ENCODE measurements at regions not wholly inside any gene's neighbourhood (a gene's known extent, or its start where the extent isn't known, plus 50 kb on each side); places are given as distances from the start of the nearest gene placed in this dataset.

DNA sequence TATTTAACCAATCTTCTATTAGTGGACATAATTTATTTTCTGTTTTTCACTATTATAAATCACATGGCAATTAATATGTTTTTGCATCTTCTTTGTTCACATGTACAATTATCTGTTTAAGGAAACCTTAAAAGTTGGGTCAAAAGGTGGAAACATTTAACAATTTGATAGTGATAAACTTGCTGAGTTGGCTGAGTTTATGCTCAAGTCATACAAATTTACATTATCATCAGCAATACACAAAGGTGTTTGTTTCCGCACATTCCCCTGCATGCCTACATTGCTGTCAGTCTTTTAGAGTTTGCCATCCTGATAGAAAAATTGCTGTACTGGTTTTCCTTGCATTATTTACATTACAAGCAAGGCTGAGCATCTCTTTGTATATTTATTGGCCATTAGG is 139.5 kb downstream of the KCNRG start:
- no peaks in the 10 kb centered on the region for H3K36me3 ChIP-seq (ENCODE audit: insufficient read depth, low read length)
- H2AFZ ChIP-seq (ENCODE audit: low read length), result no peak overlapping the region
- H3K79me2 ChIP-seq (ENCODE audit: insufficient read depth, low read length), result no peaks in the 10 kb centered on the region
- no peaks in the 10 kb centered on the region for H3K9me3 ChIP-seq (ENCODE audit: low read length)
- TF ChIP-seq, protein P1, sequence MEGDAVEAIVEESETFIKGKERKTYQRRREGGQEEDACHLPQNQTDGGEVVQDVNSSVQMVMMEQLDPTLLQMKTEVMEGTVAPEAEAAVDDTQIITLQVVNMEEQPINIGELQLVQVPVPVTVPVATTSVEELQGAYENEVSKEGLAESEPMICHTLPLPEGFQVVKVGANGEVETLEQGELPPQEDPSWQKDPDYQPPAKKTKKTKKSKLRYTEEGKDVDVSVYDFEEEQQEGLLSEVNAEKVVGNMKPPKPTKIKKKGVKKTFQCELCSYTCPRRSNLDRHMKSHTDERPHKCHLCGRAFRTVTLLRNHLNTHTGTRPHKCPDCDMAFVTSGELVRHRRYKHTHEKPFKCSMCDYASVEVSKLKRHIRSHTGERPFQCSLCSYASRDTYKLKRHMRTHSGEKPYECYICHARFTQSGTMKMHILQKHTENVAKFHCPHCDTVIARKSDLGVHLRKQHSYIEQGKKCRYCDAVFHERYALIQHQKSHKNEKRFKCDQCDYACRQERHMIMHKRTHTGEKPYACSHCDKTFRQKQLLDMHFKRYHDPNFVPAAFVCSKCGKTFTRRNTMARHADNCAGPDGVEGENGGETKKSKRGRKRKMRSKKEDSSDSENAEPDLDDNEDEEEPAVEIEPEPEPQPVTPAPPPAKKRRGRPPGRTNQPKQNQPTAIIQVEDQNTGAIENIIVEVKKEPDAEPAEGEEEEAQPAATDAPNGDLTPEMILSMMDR (IDR thresholded peaks at IDR 0.05; ENCODE audit: low read length), result no peak
- TF ChIP-seq EZH2 (IDR thresholded peaks at IDR 0.05; ENCODE audit: borderline replicate concordance, low read length), result no peak
- no peaks in the 10 kb centered on the region; the same call in 1 of the 2 replicates for H3F3A ChIP-seq (ENCODE audit: insufficient read depth, low read length)
- H3K27me3 ChIP-seq (ENCODE audit: insufficient read depth, low read length), result no peaks in the 10 kb centered on the region
- H3K4me3 ChIP-seq (ENCODE audit: low read depth, low read length, poor library complexity, severe bottlenecking), result no peak overlapping the region
- H3K9me2 ChIP-seq (ENCODE audit: low read depth, low read length), result no peaks in the 10 kb centered on the region
- H3K4me2 ChIP-seq (ENCODE audit: low read length), result no peak overlapping the region
- H3K4me1 ChIP-seq (ENCODE audit: insufficient read depth, low read length, severe bottlenecking), result peaks cover 45% of the 10 kb centered on the region
- no peak overlapping the region for H3K27ac ChIP-seq (ENCODE audit: low read depth, low read length, poor library complexity, severe bottlenecking)
- H4K20me1 ChIP-seq (ENCODE audit: insufficient read depth, low read length), result no peaks in the 10 kb centered on the region
- no peak overlapping the region for H3K9ac ChIP-seq (ENCODE audit: low read length)

DNA sequence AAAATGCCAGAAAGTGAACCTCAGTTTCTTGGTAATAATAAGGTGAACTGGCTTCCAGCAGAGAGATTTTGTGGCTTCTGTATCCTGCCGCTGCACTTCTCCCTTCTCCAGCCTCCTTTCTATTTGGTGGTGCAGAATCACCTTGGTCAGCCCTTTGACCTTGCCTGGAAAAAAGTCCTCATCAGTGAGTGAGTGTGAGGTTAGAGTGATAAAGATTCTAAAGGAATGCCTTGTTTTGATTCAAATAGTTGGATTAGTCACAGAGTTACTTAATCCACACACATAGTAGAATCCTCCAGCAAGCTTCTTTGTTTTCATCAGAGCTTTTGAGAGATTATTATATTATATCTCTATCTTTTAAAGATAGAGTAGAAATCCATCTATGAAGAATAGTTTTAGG is 140.9 kb downstream of the KCNRG start:
- Histone ChIP-seq H2AFZ (ENCODE audit: low read length) (no peak overlapping the region), H4K20me1 (ENCODE audit: insufficient read depth, low read length) (no peaks in the 10 kb centered on the region), H3K36me3 (ENCODE audit: insufficient read depth, low read length) (no peaks in the 10 kb centered on the region), H3K4me3 (ENCODE audit: low read depth, low read length, poor library complexity, severe bottlenecking) (no peak overlapping the region), H3K79me2 (ENCODE audit: insufficient read depth, low read length) (no peaks in the 10 kb centered on the region), H3K4me2 (ENCODE audit: low read length) (no peak overlapping the region), H3K27ac (ENCODE audit: low read depth, low read length, poor library complexity, severe bottlenecking) (no peak overlapping the region), H3K9me3 (ENCODE audit: low read length) (no peaks in the 10 kb centered on the region), H3K9me2 (ENCODE audit: low read depth, low read length) (no peaks in the 10 kb centered on the region), H3K4me1 (ENCODE audit: insufficient read depth, low read length, severe bottlenecking) (peaks cover 46% of the 10 kb centered on the region), H3K27me3 (ENCODE audit: insufficient read depth, low read length) (no peaks in the 10 kb centered on the region), H3F3A (ENCODE audit: insufficient read depth, low read length) (no peaks in the 10 kb centered on the region; the same call in 1 of the 2 replicates), H3K9ac (ENCODE audit: low read length) (no peak overlapping the region)
- TF ChIP-seq, protein P1 (IDR thresholded peaks at IDR 0.05; ENCODE audit: low read length), result no peak
- TF ChIP-seq EZH2 (IDR thresholded peaks at IDR 0.05; ENCODE audit: borderline replicate concordance, low read length), result no peak

DNA sequence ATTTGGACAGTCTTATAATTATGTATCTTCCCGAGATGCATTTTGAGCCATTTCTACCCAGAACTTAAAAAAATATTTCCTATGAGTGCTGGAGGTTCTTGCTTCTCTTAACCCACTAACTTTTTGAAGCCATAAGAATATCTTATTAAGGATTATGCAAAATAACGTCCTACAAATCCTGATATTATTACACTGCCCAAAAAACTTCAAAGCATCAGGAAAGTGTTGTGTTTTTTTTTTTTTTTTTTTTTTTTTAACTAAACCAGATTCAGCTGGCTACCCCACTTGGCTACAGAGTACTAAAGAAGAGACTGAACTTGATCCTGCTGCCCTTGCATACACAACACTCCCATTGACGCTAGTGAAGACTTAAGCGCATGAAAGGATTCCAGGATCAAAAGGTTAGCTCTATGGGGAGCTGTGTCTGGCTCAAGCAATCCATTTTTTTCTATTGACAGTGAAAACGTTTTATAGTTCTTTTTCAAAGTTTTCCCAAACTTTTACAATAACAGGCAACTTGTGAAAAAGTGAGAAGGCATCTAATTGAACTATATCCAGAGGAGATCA is 141.4 kb downstream of the KCNRG start:
- Histone ChIP-seq H3F3A (ENCODE audit: insufficient read depth, low read length) (no peaks in the 10 kb centered on the region; the same call in 1 of the 2 replicates), H4K20me1 (ENCODE audit: insufficient read depth, low read length) (no peaks in the 10 kb centered on the region), H3K79me2 (ENCODE audit: insufficient read depth, low read length) (no peaks in the 10 kb centered on the region), H3K9me3 (ENCODE audit: low read length) (no peaks in the 10 kb centered on the region), H3K4me3 (ENCODE audit: low read depth, low read length, poor library complexity, severe bottlenecking) (no peak overlapping the region), H3K27ac (ENCODE audit: low read depth, low read length, poor library complexity, severe bottlenecking) (no peak overlapping the region), H3K4me2 (ENCODE audit: low read length) (no peak overlapping the region), H2AFZ (ENCODE audit: low read length) (no peak overlapping the region), H3K9ac (ENCODE audit: low read length) (no peak overlapping the region), H3K36me3 (ENCODE audit: insufficient read depth, low read length) (no peaks in the 10 kb centered on the region), H3K27me3 (ENCODE audit: insufficient read depth, low read length) (no peaks in the 10 kb centered on the region), H3K4me1 (ENCODE audit: insufficient read depth, low read length, severe bottlenecking) (peaks cover 42% of the 10 kb centered on the region), H3K9me2 (ENCODE audit: low read depth, low read length) (no peaks in the 10 kb centered on the region)
- TF ChIP-seq, protein P1 (IDR thresholded peaks at IDR 0.05; ENCODE audit: low read length), result no peak
- TF ChIP-seq EZH2 (IDR thresholded peaks at IDR 0.05; ENCODE audit: borderline replicate concordance, low read length), result no peak

All from OCI-LY1 (cell line).